C4-2B (cell line): ENCODE measurements at regions not wholly inside any gene's neighbourhood (a gene's known extent, or its start where the extent isn't known, plus 50 kb on each side); places are given as distances from the start of the nearest gene placed in this dataset.

Experiments used
- CTCF ChIP-seq: fragments of 450-650 bp; conservative IDR thresholded peaks from 2 replicates; pipeline ENCODE4 v1.5.1; 2017; ENCODE audit warnings: mild to moderate bottlenecking
- ZFX ChIP-seq: fragments of 450-650 bp; IDR thresholded peaks from 2 replicates; pipeline ENCODE4 v1.6.1; 2017

DNA sequence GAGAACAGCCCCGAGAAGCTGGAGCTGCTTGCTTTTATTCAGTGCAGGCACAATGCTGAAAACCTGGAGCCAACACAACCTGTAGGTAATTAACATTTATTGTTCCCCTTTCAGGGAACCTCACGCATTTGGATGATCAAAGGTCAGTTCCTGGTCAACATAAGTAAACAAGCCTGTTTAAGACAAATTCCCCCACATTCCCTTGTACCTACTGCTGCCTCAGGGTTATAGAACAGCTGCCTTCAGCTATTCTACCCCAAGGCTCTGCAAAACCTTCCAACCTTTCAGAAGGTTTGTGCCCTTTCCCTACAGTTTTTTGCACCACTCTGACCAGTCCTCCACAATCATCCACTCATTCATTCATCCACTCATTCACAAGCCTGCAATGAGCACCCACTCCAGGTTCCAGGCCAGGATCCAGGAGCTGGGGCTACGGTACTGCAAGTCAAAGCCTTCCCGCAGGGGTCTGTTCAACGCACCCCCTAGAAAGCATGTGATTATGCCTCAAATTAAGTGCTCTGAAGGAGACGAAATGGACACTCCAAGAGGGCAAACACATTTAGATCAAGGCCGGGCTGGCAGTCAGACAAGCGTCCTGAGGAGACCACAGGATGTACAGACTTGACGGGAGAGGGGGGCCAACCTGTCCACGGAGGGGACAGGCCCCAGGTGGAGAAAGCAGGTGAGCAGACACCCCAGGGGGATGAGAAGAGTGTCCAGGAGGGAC, 683.9 kb downstream of the MATN1 start:
- TF ChIP-seq CTCF = no peak
- no peak for TF ChIP-seq ZFX
